ENCODE measurements at regions not wholly inside any gene's neighbourhood (a gene's known extent, or its start where the extent isn't known, plus 50 kb on each side); places are given as distances from the start of the nearest gene placed in this dataset.
"Not testable (repeated sequence)": the region's sequence is repeated elsewhere in the genome, so short reads cannot be mapped to it uniquely, and the experiment has no call there.

- ATAC-seq, H3K9me3 Mint-ChIP-seq, DNase-seq, H3K27me3 Mint-ChIP-seq, H3K27ac Mint-ChIP-seq, H3K4me3 Mint-ChIP-seq, H3K4me1 Mint-ChIP-seq: not testable (repeated sequence)
Measured at GRCh38 chr3:198173929-198174574, 214.0 kb downstream of the LMLN start.

All from stimulated activated naive CD8-positive, alpha-beta T cell treated with anti-CD3 and anti-CD28 coated beads, Interleukin-15, amount 100 ng/mL, for 72 hours (primary cell).